ENCODE measurements at regions not wholly inside any gene's neighbourhood (a gene's known extent, or its start where the extent isn't known, plus 50 kb on each side); places are given as distances from the start of the nearest gene placed in this dataset.

DNA sequence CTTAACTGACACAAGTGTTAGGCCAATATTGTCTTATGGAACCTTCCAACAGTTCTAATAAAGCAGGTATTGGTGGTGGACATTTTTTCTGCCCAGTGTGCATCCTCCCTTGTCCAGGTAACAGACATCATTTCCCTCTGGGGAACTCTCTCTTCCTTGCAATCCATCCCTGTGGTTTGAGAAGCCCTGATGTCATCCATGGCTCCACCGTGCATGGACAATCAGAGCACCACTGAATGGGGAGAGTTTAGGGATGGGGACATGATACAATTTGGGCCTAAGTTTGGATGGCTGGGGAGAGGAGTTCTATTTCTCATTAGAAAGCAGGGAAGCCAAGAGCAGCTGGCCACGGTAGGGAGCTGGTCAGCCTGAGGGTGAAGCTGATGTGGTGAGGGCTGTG, 60.2 kb upstream of the ZFP64 start:
- Mint-ChIP-seq H3K4me1 (ENCODE audit: low read depth, unreplicated experiment) (no peaks in the 10 kb centered on the region), H3K4me3 (ENCODE audit: unreplicated experiment) (no peak overlapping the region), H3K9me3 (ENCODE audit: unreplicated experiment) (no peaks in the 10 kb centered on the region), H3K27me3 (ENCODE audit: insufficient read depth, unreplicated experiment) (peaks cover 8% of the 10 kb centered on the region), H3K36me3 (ENCODE audit: insufficient read depth, unreplicated experiment) (no peaks in the 10 kb centered on the region), H3K27ac (ENCODE audit: unreplicated experiment) (no peak overlapping the region)
- Histone ChIP-seq H3K4me3 (ENCODE audit: low read depth, low read length) (no peak overlapping the region), H3K4me1 (no peaks in the 10 kb centered on the region), H3K9me3 (no peaks in the 10 kb centered on the region; the same call in 1 of the 2 replicates), H3K36me3 (ENCODE audit: control insufficient read depth, insufficient read depth, low read length) (no peaks in the 10 kb centered on the region), H3K27me3 (replicated peaks; ENCODE audit: control insufficient read depth, insufficient read depth, low read length) (no peaks in the 10 kb centered on the region)
- intact Hi-C loops (cut with micrococcal nuclease; ENCODE audit: unreplicated experiment) = no loop called here
- BruUV-seq (replicated peaks) = no TSS peak
- POLR2A ChIA-PET = no interaction called here
- CTCF ChIA-PET = no interaction called here
- DNase-seq = no peak
- TF ChIP-seq, protein P1, sequence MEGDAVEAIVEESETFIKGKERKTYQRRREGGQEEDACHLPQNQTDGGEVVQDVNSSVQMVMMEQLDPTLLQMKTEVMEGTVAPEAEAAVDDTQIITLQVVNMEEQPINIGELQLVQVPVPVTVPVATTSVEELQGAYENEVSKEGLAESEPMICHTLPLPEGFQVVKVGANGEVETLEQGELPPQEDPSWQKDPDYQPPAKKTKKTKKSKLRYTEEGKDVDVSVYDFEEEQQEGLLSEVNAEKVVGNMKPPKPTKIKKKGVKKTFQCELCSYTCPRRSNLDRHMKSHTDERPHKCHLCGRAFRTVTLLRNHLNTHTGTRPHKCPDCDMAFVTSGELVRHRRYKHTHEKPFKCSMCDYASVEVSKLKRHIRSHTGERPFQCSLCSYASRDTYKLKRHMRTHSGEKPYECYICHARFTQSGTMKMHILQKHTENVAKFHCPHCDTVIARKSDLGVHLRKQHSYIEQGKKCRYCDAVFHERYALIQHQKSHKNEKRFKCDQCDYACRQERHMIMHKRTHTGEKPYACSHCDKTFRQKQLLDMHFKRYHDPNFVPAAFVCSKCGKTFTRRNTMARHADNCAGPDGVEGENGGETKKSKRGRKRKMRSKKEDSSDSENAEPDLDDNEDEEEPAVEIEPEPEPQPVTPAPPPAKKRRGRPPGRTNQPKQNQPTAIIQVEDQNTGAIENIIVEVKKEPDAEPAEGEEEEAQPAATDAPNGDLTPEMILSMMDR (IDR thresholded peaks at IDR 0.05; ENCODE audit: insufficient read depth in 1 of 2, low read depth in 1 of 2, low read length in 1 of 2, severe bottlenecking in 1 of 2, unreplicated experiment in 1 of 2) = no peak

DNA sequence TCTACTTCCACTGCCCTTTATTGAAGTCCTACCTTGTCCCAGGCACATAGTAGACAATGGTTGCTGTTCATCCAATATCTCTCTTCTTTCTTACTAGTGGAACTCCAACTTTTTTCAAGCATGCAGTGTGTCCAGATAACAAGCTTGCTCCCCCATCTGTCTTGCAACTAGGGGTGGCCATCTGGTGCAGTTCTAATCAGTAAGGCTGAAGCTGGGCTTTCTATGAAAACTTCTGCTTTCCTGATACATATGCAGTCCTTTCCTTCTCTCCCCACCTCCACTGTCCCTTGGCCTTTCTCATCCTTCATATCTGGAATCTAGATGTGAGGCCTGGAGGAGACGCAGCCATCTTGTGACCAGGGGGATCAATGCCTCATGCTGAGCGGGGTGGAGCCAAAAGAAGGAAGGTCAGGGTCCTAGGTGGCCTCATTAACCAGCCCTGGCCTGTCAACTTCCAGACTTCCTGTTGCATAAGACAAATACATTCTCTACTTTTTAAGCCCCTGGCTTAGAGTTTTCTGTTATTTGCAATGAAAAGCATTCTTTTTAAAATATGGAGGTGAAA, 59.6 kb upstream of the ZFP64 start:
- ChIA-PET CTCF (no interaction called here), POLR2A (no interaction called here)
- H3K4me3 Mint-ChIP-seq (ENCODE audit: unreplicated experiment) = no peak overlapping the region
- no peaks in the 10 kb centered on the region for H3K4me1 Mint-ChIP-seq (ENCODE audit: low read depth, unreplicated experiment)
- no peak overlapping the region for H3K27ac Mint-ChIP-seq (ENCODE audit: unreplicated experiment)
- Histone ChIP-seq H3K27me3 (replicated peaks; ENCODE audit: control insufficient read depth, insufficient read depth, low read length) (no peaks in the 10 kb centered on the region), H3K4me3 (ENCODE audit: low read depth, low read length) (no peak overlapping the region), H3K36me3 (ENCODE audit: control insufficient read depth, insufficient read depth, low read length) (no peaks in the 10 kb centered on the region), H3K4me1 (no peaks in the 10 kb centered on the region), H3K9me3 (no peaks in the 10 kb centered on the region)
- TF ChIP-seq, protein P1 (IDR thresholded peaks at IDR 0.05; ENCODE audit: insufficient read depth in 1 of 2, low read depth in 1 of 2, low read length in 1 of 2, severe bottlenecking in 1 of 2, unreplicated experiment in 1 of 2) = no peak
- H3K9me3 Mint-ChIP-seq (ENCODE audit: unreplicated experiment) = no peaks in the 10 kb centered on the region
- H3K27me3 Mint-ChIP-seq (ENCODE audit: insufficient read depth, unreplicated experiment) = peaks cover 6% of the 10 kb centered on the region
- DNase-seq = no peak
- no peaks in the 10 kb centered on the region for H3K36me3 Mint-ChIP-seq (ENCODE audit: insufficient read depth, unreplicated experiment)
- no TSS peak for BruUV-seq (replicated peaks)
- intact Hi-C loops (cut with micrococcal nuclease; ENCODE audit: unreplicated experiment) = no loop called here

DNA sequence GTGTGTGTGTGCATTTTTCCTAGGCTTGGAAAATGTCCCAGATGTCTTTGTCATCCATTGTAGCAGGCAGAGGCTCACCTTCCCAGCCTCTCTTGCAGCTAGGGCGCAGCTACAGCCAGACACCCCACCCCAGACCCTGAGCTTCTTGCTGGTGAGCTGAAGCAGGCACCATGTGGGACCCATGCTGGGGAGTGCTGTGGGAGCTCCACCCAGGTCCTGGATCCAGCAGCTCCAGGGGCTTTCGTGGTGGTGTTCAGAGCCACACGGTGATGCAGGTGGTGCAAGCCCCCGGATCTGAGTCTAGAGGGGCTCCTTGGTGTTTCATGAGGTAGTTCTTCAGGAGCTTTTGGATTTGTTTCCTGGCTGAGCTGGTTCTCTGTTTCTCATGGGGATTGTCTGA, 56.0 kb upstream of the ZFP64 start:
- Mint-ChIP-seq H3K4me1 (ENCODE audit: low read depth, unreplicated experiment) (no peaks in the 10 kb centered on the region), H3K36me3 (ENCODE audit: insufficient read depth, unreplicated experiment) (no peaks in the 10 kb centered on the region), H3K9me3 (ENCODE audit: unreplicated experiment) (no peaks in the 10 kb centered on the region), H3K4me3 (ENCODE audit: unreplicated experiment) (no peak overlapping the region), H3K27me3 (ENCODE audit: insufficient read depth, unreplicated experiment) (peaks cover 6% of the 10 kb centered on the region), H3K27ac (ENCODE audit: unreplicated experiment) (no peak overlapping the region)
- Histone ChIP-seq H3K27me3 (replicated peaks; ENCODE audit: control insufficient read depth, insufficient read depth, low read length) (no peaks in the 10 kb centered on the region), H3K36me3 (ENCODE audit: control insufficient read depth, insufficient read depth, low read length) (no peaks in the 10 kb centered on the region), H3K4me1 (no peaks in the 10 kb centered on the region), H3K4me3 (ENCODE audit: low read depth, low read length) (no peak overlapping the region), H3K9me3 (no peaks in the 10 kb centered on the region)
- no peak for DNase-seq
- ChIA-PET CTCF (interaction anchor here (0.6 kb wide), 2 partner anchors 66 to 1316 kb away, joined by 3 to 6 read pairs; no protein-coding TSS in a partner anchor), POLR2A (no interaction called here)
- no TSS peak for BruUV-seq (replicated peaks)
- TF ChIP-seq, protein P1 (IDR thresholded peaks at IDR 0.05; ENCODE audit: insufficient read depth in 1 of 2, low read depth in 1 of 2, low read length in 1 of 2, severe bottlenecking in 1 of 2, unreplicated experiment in 1 of 2) = no peak
- intact Hi-C loops (cut with micrococcal nuclease; ENCODE audit: unreplicated experiment) = no loop called here
